ENCODE measurements at regions not wholly inside any gene's neighbourhood (a gene's known extent, or its start where the extent isn't known, plus 50 kb on each side); places are given as distances from the start of the nearest gene placed in this dataset.
"Not testable (repeated sequence)": the region's sequence is repeated elsewhere in the genome, so short reads cannot be mapped to it uniquely, and the experiment has no call there.

- H3K36me3 ChIP-seq (ENCODE audit: control insufficient read depth, insufficient read depth, low read length): no peaks in the 10 kb centered on the region
- no peaks in the 10 kb centered on the region for H3K4me1 ChIP-seq (ENCODE audit: control insufficient read depth, insufficient read depth, low read length, poor library complexity, severe bottlenecking)
- WGBS, 2 experiments (ENCODE audit: insufficient coverage in 2 of 2): no CpG with 5 or more reads among the region's 3 CpGs
- H3K4me3 ChIP-seq (ENCODE audit: extremely low read depth, insufficient read depth, low read length, poor library complexity, severe bottlenecking): no peak overlapping the region
- H3K9me3 ChIP-seq (ENCODE audit: control insufficient read depth, low read length): no peaks in the 10 kb centered on the region
- no peak overlapping the region for H3K27ac ChIP-seq (ENCODE audit: low read depth, low read length, severe bottlenecking)
These were observed 205.5 kb upstream of the KCNH7 start for GRCh38 chr2:163044114-163044513.

- no CpG with 5 or more reads among the region's 1 CpG for WGBS, 2 experiments (ENCODE audit: insufficient coverage in 2 of 2)
These were observed 204.6 kb upstream of the KCNH7 start for GRCh38 chr2:163043201-163043600.

GRCh38 chr2:163039266-163039665 lies 200.7 kb upstream of the KCNH7 start:
- Histone ChIP-seq H3K27ac (ENCODE audit: low read depth, low read length, severe bottlenecking) (no peak overlapping the region), H3K4me3 (ENCODE audit: extremely low read depth, insufficient read depth, low read length, poor library complexity, severe bottlenecking) (no peak overlapping the region), H3K9me3 (ENCODE audit: control insufficient read depth, low read length) (no peaks in the 10 kb centered on the region), H3K36me3 (ENCODE audit: control insufficient read depth, insufficient read depth, low read length) (no peaks in the 10 kb centered on the region), H3K4me1 (ENCODE audit: control insufficient read depth, insufficient read depth, low read length, poor library complexity, severe bottlenecking) (no peaks in the 10 kb centered on the region)
- 100% methylated on average over 1 to 2 of the region's 3 CpGs for WGBS, 2 experiments (ENCODE audit: insufficient coverage in 2 of 2)

More at GRCh38 chr2:163043201-163043600, 204.6 kb upstream of the KCNH7 start:
- H3K4me1 ChIP-seq (ENCODE audit: control insufficient read depth, insufficient read depth, low read length, poor library complexity, severe bottlenecking): no peaks in the 10 kb centered on the region
- no peaks in the 10 kb centered on the region for H3K36me3 ChIP-seq (ENCODE audit: control insufficient read depth, insufficient read depth, low read length)
- no peaks in the 10 kb centered on the region for H3K9me3 ChIP-seq (ENCODE audit: control insufficient read depth, low read length)
- no peak overlapping the region for H3K27ac ChIP-seq (ENCODE audit: low read depth, low read length, severe bottlenecking)
- no peak overlapping the region for H3K4me3 ChIP-seq (ENCODE audit: extremely low read depth, insufficient read depth, low read length, poor library complexity, severe bottlenecking)

- 100% methylated on average over 1 of the region's 2 CpGs for WGBS, 2 experiments (ENCODE audit: insufficient coverage in 2 of 2)
- no peaks in the 10 kb centered on the region for H3K36me3 ChIP-seq (ENCODE audit: control insufficient read depth, insufficient read depth, low read length)
- no peaks in the 10 kb centered on the region for H3K9me3 ChIP-seq (ENCODE audit: control insufficient read depth, low read length)
- no peak overlapping the region for H3K4me3 ChIP-seq (ENCODE audit: extremely low read depth, insufficient read depth, low read length, poor library complexity, severe bottlenecking)
- no peak overlapping the region for H3K27ac ChIP-seq (ENCODE audit: low read depth, low read length, severe bottlenecking)
- no peaks in the 10 kb centered on the region for H3K4me1 ChIP-seq (ENCODE audit: control insufficient read depth, insufficient read depth, low read length, poor library complexity, severe bottlenecking)
These were observed 190.2 kb upstream of the KCNH7 start for GRCh38 chr2:163028807-163029206.

GRCh38 chr2:163026136-163026775 lies 187.7 kb upstream of the KCNH7 start:
- not testable (repeated sequence) for H3K27ac ChIP-seq (ENCODE audit: low read depth, low read length, severe bottlenecking); H3K4me3 ChIP-seq (ENCODE audit: extremely low read depth, insufficient read depth, low read length, poor library complexity, severe bottlenecking); H3K36me3 ChIP-seq (ENCODE audit: control insufficient read depth, insufficient read depth, low read length); H3K4me1 ChIP-seq (ENCODE audit: control insufficient read depth, insufficient read depth, low read length, poor library complexity, severe bottlenecking); H3K9me3 ChIP-seq (ENCODE audit: control insufficient read depth, low read length)
- WGBS, 2 experiments (ENCODE audit: insufficient coverage in 2 of 2): 96% methylated on average over 12 to 14 of the region's 43 CpGs

- not testable (repeated sequence) for H3K27ac ChIP-seq (ENCODE audit: low read depth, low read length, severe bottlenecking); H3K36me3 ChIP-seq (ENCODE audit: control insufficient read depth, insufficient read depth, low read length); H3K9me3 ChIP-seq (ENCODE audit: control insufficient read depth, low read length); H3K4me3 ChIP-seq (ENCODE audit: extremely low read depth, insufficient read depth, low read length, poor library complexity, severe bottlenecking); H3K4me1 ChIP-seq (ENCODE audit: control insufficient read depth, insufficient read depth, low read length, poor library complexity, severe bottlenecking)
- 56 to 87% methylated on average over 4 of the region's 5 CpGs for WGBS, 2 experiments (ENCODE audit: insufficient coverage in 2 of 2)
These were observed 178.3 kb upstream of the KCNH7 start for GRCh38 chr2:163016882-163017281.

GRCh38 chr2:163011000-163011399 lies 172.4 kb upstream of the KCNH7 start:
- WGBS, 2 experiments (ENCODE audit: insufficient coverage in 2 of 2): no CpG with 5 or more reads among the region's 1 CpG
- no peaks in the 10 kb centered on the region for H3K36me3 ChIP-seq (ENCODE audit: control insufficient read depth, insufficient read depth, low read length)
- H3K9me3 ChIP-seq (ENCODE audit: control insufficient read depth, low read length): no peaks in the 10 kb centered on the region
- H3K4me3 ChIP-seq (ENCODE audit: extremely low read depth, insufficient read depth, low read length, poor library complexity, severe bottlenecking): no peak overlapping the region
- H3K4me1 ChIP-seq (ENCODE audit: control insufficient read depth, insufficient read depth, low read length, poor library complexity, severe bottlenecking): no peaks in the 10 kb centered on the region
- no peak overlapping the region for H3K27ac ChIP-seq (ENCODE audit: low read depth, low read length, severe bottlenecking)

GRCh38 chr2:163008642-163009041 lies 170.1 kb upstream of the KCNH7 start:
- Histone ChIP-seq H3K27ac (ENCODE audit: low read depth, low read length, severe bottlenecking) (no peak overlapping the region), H3K4me1 (ENCODE audit: control insufficient read depth, insufficient read depth, low read length, poor library complexity, severe bottlenecking) (no peaks in the 10 kb centered on the region), H3K4me3 (ENCODE audit: extremely low read depth, insufficient read depth, low read length, poor library complexity, severe bottlenecking) (no peak overlapping the region), H3K36me3 (ENCODE audit: control insufficient read depth, insufficient read depth, low read length) (no peaks in the 10 kb centered on the region), H3K9me3 (ENCODE audit: control insufficient read depth, low read length) (no peaks in the 10 kb centered on the region)
- WGBS, 2 experiments (ENCODE audit: insufficient coverage in 2 of 2): 100% methylated on average over 1 of the region's 2 CpGs; no CpG with 5 or more reads in 1 of the 2 experiments

GRCh38 chr2:162994718-162995117 lies 156.2 kb upstream of the KCNH7 start:
- Histone ChIP-seq H3K4me1 (ENCODE audit: control insufficient read depth, insufficient read depth, low read length, poor library complexity, severe bottlenecking) (no peaks in the 10 kb centered on the region), H3K36me3 (ENCODE audit: control insufficient read depth, insufficient read depth, low read length) (no peaks in the 10 kb centered on the region)

GRCh38 chr2:162992828-162993227 lies 154.3 kb upstream of the KCNH7 start:
- WGBS, 2 experiments (ENCODE audit: insufficient coverage in 2 of 2): 100% methylated on average over 1 of the region's 3 CpGs; no CpG with 5 or more reads in 1 of the 2 experiments
- Histone ChIP-seq H3K4me3 (ENCODE audit: extremely low read depth, insufficient read depth, low read length, poor library complexity, severe bottlenecking) (no peak overlapping the region), H3K36me3 (ENCODE audit: control insufficient read depth, insufficient read depth, low read length) (no peaks in the 10 kb centered on the region), H3K27ac (ENCODE audit: low read depth, low read length, severe bottlenecking) (no peak overlapping the region), H3K9me3 (ENCODE audit: control insufficient read depth, low read length) (no peaks in the 10 kb centered on the region), H3K4me1 (ENCODE audit: control insufficient read depth, insufficient read depth, low read length, poor library complexity, severe bottlenecking) (no peaks in the 10 kb centered on the region)

More at GRCh38 chr2:162994718-162995117, 156.2 kb upstream of the KCNH7 start:
- Histone ChIP-seq H3K9me3 (ENCODE audit: control insufficient read depth, low read length) (no peaks in the 10 kb centered on the region), H3K27ac (ENCODE audit: low read depth, low read length, severe bottlenecking) (no peak overlapping the region), H3K4me3 (ENCODE audit: extremely low read depth, insufficient read depth, low read length, poor library complexity, severe bottlenecking) (no peak overlapping the region)

GRCh38 chr2:162989507-162989906 lies 150.9 kb upstream of the KCNH7 start:
- H3K9me3 ChIP-seq (ENCODE audit: control insufficient read depth, low read length): no peaks in the 10 kb centered on the region
- no peaks in the 10 kb centered on the region for H3K4me1 ChIP-seq (ENCODE audit: control insufficient read depth, insufficient read depth, low read length, poor library complexity, severe bottlenecking)
- H3K4me3 ChIP-seq (ENCODE audit: extremely low read depth, insufficient read depth, low read length, poor library complexity, severe bottlenecking): no peak overlapping the region
- 40% methylated on average over 2 of the region's 3 CpGs; no CpG with 5 or more reads in 1 of the 2 experiments for WGBS, 2 experiments (ENCODE audit: insufficient coverage in 2 of 2)
- no peak overlapping the region for H3K27ac ChIP-seq (ENCODE audit: low read depth, low read length, severe bottlenecking)
- H3K36me3 ChIP-seq (ENCODE audit: control insufficient read depth, insufficient read depth, low read length): no peaks in the 10 kb centered on the region

All from mesodermal cell (in vitro differentiated cells).